ENCODE measurements at regions not wholly inside any gene's neighbourhood (a gene's known extent, or its start where the extent isn't known, plus 50 kb on each side); places are given as distances from the start of the nearest gene placed in this dataset.

GRCh38 chr10:47143473-47143872 is 156.5 kb upstream of the GDF10 start:
- no peak for DNase-seq (ENCODE audit: low read depth in 2 of 2)

- no peak for DNase-seq (ENCODE audit: low read depth in 2 of 2)
Measured at GRCh38 chr10:47144525-47144924, 155.5 kb upstream of the GDF10 start.

GRCh38 chr10:47145290-47145934 is 154.6 kb upstream of the GDF10 start:
- peak; percentile 13 to 42 for DNase-seq (ENCODE audit: low read depth in 2 of 2)

GRCh38 chr10:47146572-47146971 is 153.4 kb upstream of the GDF10 start:
- no peak for DNase-seq (ENCODE audit: low read depth in 2 of 2)

GRCh38 chr10:47147186-47147585 is 152.8 kb upstream of the GDF10 start:
- DNase-seq (ENCODE audit: low read depth in 2 of 2), result no peak

- no peak for DNase-seq (ENCODE audit: low read depth in 2 of 2)
Measured at GRCh38 chr10:47150581-47150980, 149.4 kb upstream of the GDF10 start.

- no peak for DNase-seq (ENCODE audit: low read depth in 2 of 2)
Measured at GRCh38 chr10:47151920-47152319, 148.1 kb upstream of the GDF10 start.

GRCh38 chr10:47152861-47153349 is 147.1 kb upstream of the GDF10 start:
- DNase-seq (ENCODE audit: low read depth in 2 of 2), result no peak

- DNase-seq (ENCODE audit: low read depth in 2 of 2), result no peak
Measured at GRCh38 chr10:47154762-47155161, 145.2 kb upstream of the GDF10 start.

GRCh38 chr10:47156873-47157272 is 143.1 kb upstream of the GDF10 start:
- no peak for DNase-seq (ENCODE audit: low read depth in 2 of 2)

- no peak for DNase-seq (ENCODE audit: low read depth in 2 of 2)
Measured at GRCh38 chr10:47158116-47159071, 141.6 kb upstream of the GDF10 start.

- DNase-seq (ENCODE audit: low read depth in 2 of 2), result no peak
Measured at GRCh38 chr10:47159361-47160260, 140.4 kb upstream of the GDF10 start.

GRCh38 chr10:47160261-47160908 is 139.6 kb upstream of the GDF10 start:
- DNase-seq (ENCODE audit: low read depth in 2 of 2), result no peak

- no peak for DNase-seq (ENCODE audit: low read depth in 2 of 2)
Measured at GRCh38 chr10:47160967-47161366, 139.0 kb upstream of the GDF10 start.

- no peak for DNase-seq (ENCODE audit: low read depth in 2 of 2)
Measured at GRCh38 chr10:47161465-47161864, 138.5 kb upstream of the GDF10 start.

- DNase-seq (ENCODE audit: low read depth in 2 of 2), result no peak
Measured at GRCh38 chr10:47164126-47164799, 135.7 kb upstream of the GDF10 start.

GRCh38 chr10:47164800-47165128 is 135.2 kb upstream of the GDF10 start:
- no peak for DNase-seq (ENCODE audit: low read depth in 2 of 2)

- no peak for DNase-seq (ENCODE audit: low read depth in 2 of 2)
Measured at GRCh38 chr10:47165168-47165710, 134.8 kb upstream of the GDF10 start.

GRCh38 chr10:47165711-47166404 is 134.1 kb upstream of the GDF10 start:
- no peak for DNase-seq (ENCODE audit: low read depth in 2 of 2)

- DNase-seq (ENCODE audit: low read depth in 2 of 2), result no peak
Measured at GRCh38 chr10:47166405-47166777, 133.6 kb upstream of the GDF10 start.

Measured in stimulated activated CD8-positive, alpha-beta memory T cell treated with anti-CD3 and anti-CD28 coated beads, Interleukin-15, amount 100 ng/mL, for 48 hours (primary cell).